Stimulated activated CD4-positive, alpha-beta T cell treated with anti-CD3 and anti-CD28 coated beads, Interleukin-1b, Interleukin-23, amount 100 ng/mL, for 48 hours (primary cell): ENCODE measurements at regions not wholly inside any gene's neighbourhood (a gene's known extent, or its start where the extent isn't known, plus 50 kb on each side); places are given as distances from the start of the nearest gene placed in this dataset.
"Not testable (repeated sequence)": the region's sequence is repeated elsewhere in the genome, so short reads cannot be mapped to it uniquely, and the experiment has no call there.

ENCODE experiments used
- DNase-seq: peaks from one replicate; pipeline ENCODE4 v3.0.0-alpha.2; 2020

GRCh38 chr9:115575147-115575546 lies 457.2 kb upstream of the TNC start:
- no peak for DNase-seq

DNA sequence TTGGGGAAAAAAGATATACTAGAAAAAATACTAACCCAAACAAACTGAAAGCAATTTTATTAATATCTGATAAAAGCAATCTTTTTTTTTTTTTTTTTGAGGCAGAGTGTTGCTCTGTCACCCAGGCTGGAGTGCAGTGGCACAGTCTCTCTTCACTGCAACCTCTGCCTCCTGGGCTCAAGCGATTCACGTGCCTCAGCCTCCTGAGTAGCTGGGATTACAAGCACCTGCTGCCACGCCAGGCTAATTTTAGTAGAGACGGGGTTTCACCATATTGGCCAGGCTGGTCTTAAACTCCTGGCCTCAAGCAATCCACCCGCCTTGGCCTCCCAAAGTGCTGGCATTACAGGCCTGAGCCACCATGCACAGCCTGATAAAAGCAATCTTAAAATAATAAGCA lies 467.5 kb upstream of the TNC start:
- not testable (repeated sequence) for DNase-seq

DNA sequence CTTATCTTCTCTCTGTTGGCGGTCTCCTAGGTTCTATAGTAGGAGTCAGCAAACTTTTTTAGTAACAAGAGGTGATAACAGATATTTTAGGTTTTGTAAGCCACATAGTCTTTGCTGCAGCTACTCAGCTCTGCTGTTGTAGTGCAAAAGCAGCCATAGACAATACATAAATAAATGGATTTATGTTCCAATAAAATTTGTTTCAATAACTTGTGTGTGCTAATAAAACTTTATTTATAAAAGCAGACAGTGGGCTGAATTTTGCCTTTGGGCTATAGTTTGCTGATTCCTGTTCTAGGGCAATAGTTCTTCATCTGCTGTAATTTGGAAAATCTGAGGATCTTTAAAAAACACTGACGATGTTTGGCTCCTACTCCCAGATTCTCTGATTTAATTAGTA lies 469.4 kb upstream of the TNC start:
- no peak for DNase-seq

DNA sequence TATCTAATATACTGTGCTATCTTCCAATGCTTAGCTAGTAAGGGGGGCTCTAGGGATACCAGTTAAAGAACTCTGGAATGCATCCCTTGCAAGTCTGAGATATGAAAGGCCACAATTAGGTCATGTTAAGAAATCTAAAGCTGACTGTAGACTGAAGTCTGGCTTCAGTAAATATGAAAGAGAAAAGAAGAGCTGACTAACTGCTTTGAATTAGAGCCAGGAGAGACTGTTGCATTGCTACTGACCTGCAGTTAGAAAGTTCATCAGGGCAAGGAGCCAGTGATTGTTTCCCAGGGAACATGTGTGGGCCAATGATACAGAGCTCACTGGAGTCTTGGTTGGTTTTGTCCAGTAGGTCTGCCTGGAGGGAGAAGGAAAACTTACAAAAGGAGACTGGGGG lies 472.1 kb upstream of the TNC start:
- DNase-seq, result no peak

DNA sequence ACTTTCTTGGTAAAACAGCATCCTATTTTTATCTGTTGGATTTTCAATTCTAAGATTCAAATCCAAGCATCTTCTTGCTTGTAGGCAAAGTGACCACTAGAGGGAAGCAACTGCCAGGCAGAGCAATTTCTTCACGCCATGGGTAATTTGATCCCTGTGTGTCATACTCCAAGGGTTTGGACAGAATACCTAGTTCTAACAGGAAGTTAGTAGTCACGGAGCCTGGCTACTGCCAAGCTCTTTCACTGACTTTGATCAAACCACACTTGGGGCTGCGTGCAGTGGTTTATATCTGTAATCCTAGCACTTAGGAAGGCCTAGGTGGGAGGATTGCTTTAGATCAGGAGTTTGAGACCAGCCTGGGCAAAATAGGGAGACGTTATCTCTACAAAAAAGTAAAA lies 473.6 kb upstream of the TNC start:
- DNase-seq, result no peak

DNA sequence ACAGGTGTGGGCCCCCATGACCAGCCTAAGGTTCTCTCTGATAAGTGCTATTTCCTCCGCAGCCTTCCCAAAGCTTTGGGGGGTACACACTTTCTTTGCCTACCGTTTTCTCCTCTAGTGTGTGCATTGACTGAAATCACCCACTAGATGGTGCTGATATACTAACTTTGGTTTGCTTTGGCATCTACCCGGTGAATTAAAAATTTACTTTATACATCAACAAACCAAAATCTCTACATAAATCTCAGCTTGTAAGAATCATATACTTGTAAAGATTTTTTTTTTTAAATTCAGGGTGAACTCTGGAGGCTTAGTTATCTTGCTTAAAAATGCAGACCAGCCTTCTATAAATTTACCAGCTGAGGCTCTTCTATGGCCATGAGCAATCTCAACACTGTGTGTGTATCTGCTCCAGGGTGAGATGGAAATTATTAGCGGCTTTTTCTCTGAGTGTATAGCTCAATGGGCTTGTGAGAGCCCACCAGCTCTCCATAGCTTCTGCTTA lies 475.7 kb upstream of the TNC start:
- no peak for DNase-seq

DNA sequence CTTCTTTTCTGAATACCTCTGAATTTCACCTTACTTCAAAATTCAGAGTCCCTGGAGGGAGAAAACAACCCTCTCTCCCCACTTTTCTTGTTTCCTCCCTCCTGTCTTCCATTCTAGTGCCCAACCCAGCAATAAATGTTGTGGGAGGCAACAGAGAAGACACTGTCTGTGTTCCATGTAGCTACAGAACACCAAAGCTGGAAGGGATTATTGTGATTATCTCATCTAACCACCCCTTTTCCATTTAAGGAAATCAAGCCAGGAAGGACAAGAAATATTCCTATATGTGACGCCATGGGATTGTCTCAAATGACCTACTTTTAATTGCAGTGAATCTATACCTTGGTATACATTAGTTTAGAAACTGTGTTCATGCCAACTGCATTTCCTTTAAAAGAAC lies 476.6 kb upstream of the TNC start:
- no peak for DNase-seq

GRCh38 chr9:115596021-115596745 lies 478.2 kb upstream of the TNC start:
- DNase-seq, result no peak

- no peak for DNase-seq
These were observed 478.8 kb upstream of the TNC start for GRCh38 chr9:115596746-115597080.

DNA sequence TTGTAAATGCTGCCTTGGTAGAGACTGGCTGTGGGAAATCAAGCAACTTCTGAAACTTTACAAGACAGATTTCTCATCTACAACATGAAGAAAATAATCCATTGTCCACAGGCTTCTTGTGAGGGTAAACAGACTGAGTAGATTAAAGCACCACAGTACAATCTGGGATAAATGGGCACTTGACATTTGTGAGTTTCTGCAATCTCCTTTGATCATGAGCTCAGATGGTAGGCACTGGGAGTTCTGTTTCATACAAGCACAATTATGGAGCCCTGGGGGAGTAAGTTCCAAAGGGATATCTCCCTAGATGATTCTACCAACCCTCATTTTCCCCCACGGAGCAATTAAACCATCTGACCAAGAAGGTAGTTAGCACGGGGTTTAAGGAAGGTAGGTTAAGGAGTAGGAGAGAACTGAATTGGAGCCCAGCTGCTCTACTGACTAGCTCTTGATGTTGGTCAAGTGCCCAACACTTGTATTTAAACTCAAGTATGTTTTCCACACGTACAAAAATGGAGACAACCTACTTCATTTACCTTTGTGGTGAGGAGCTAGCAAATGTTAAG lies 479.5 kb upstream of the TNC start:
- DNase-seq, result no peak

GRCh38 chr9:115598751-115599150 lies 480.8 kb upstream of the TNC start:
- no peak for DNase-seq

DNA sequence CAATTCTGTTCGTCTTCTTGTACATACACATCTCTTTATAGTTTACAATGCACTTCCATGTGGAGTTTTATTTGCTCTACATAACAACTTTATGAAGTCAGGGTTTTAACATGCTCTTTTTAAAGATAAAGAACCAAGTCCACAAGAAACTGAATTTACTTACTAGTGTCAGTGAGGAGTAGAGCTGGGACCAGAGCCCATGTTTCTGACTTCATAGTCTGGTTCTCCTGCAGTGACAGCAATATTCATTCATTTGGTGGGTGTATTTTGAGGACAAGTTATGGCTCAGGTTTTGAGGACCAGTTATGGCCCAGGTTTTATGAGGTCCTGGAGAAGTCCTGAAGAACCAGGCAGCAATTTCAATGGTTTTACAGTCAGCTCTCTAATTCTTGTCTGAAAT lies 481.9 kb upstream of the TNC start:
- DNase-seq, result no peak

DNA sequence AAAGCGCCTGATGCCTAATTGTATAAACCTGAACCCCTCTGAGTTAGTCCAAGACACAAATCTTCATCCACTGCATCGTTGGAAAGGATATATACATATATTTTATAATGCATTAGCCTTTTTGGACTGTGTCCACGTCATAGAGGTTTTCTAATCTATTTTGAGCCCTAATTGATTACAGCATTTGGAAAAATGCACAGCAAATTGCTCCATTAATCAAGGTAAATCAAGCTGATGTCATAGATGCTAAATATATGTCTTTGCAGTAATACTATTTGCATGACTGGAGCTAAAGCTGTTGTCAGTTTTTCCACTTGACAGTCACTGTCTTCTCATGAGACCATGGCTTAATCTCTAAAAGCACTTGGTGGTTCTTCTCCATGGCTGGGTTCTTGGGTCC lies 483.5 kb upstream of the TNC start:
- DNase-seq, result no peak

DNA sequence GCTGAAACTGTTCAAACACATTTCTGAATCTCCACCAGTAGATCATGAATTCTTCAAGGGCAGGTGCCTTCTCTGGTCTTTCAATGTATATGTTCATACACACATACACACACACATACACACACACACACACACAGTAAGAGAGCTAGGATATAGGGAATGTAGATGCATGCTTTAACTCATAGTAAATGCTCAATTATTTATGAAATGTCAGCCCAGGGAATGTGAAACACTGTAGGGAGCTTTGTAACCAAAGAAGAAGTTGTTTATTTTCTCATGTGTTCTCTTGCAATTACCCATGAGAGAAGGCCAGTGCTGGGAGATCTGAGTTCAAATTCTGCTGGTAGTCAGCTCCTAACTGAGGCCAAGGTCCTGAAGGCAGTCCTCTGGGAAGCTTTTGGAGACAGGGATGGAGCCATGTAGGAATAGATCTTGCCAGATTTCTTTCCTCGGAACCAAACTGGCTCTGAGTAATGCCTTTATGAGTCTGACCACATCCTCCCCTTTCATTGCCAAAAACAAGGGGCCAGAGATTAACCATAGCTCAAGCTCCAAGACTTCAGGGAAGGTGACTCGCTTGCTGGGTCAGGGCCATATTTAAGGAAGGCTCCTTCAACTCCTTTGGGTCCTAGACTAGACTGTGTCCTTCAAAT lies 487.0 kb upstream of the TNC start:
- no peak for DNase-seq

- DNase-seq, result no peak
These were observed 488.9 kb upstream of the TNC start for GRCh38 chr9:115606838-115607237.

GRCh38 chr9:115614326-115614999 lies 496.5 kb upstream of the TNC start:
- no peak for DNase-seq

- DNase-seq, result no peak
These were observed 497.0 kb upstream of the TNC start for GRCh38 chr9:115615000-115615401.

- DNase-seq, result no peak
These were observed 498.1 kb upstream of the TNC start for GRCh38 chr9:115615821-115616665.

DNA sequence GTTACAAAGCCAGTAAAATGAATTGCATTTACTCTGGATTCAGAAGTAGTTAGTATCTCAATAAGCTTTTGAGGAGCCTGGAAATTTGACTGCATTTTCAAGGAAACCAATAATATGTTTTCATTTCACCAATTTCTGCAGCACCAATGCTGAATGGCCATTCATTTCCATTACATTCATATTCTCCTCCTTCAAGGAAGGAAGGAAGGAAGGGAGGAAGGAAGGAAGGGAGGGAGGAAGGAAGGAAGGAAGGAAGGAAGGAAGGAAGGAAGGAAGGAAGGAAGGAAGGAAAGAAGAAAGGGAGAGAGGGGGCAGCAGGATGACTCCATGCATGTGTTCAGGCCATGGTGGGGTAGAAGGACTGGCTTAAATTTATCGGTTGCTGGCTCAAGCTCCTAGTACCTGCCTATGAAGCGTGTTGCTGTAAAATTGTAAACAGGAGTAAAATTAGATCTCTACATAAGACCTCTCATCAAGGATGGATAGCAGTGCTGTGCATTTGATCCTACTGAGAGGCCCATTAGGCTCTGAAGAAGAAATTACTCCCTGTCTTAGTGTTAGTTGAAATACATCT lies 498.8 kb upstream of the TNC start:
- no peak for DNase-seq

- DNase-seq, result no peak
These were observed 507.3 kb upstream of the TNC start for GRCh38 chr9:115625251-115625650.

DNA sequence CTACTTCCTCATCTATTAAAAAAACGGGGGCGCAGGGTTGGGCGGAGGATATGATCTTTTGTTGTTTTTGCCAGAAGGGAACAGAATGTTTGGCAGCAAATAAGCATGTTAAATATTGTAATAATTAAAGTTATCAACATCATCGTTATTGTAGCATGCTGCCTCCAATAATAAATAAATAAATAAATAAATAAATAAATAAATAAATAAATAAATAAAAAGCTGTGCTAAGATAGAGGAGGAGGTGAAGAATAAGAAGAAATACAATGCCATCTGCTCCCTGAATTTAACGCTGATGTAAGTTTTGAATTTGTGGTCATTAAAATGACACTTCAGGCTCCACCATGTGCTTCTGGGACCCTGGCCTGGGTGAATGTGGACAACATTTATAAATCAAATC lies 508.0 kb upstream of the TNC start:
- no peak for DNase-seq

- no peak for DNase-seq
These were observed 509.6 kb upstream of the TNC start for GRCh38 chr9:115627511-115627910.

- no peak for DNase-seq
These were observed 510.5 kb upstream of the TNC start for GRCh38 chr9:115628426-115628825.
